GM23338 (cell line): ENCODE measurements at regions not wholly inside any gene's neighbourhood (a gene's known extent, or its start where the extent isn't known, plus 50 kb on each side); places are given as distances from the start of the nearest gene placed in this dataset.
A peak's percentile ranks its signal among the peaks of the same experiment; 100 is the strongest.

Experiments used
- ATAC-seq: fragments of 200-7000 bp; cut with Tn5 transposase; 3 replicates; pipeline ENCODE4 v1.9.1; 2020
- DNase-seq: peaks from one replicate; pipeline ENCODE4 v3.0.0-alpha.2; 2015; ENCODE audit warnings: low spot score
- H2AFZ ChIP-seq: fragments of 200-600 bp; sonication (generic); 2 replicates; pipeline ENCODE4 v1.8.0; 2016; ENCODE audit warnings: antibody characterized with exemption, mild to moderate bottlenecking, moderate library complexity
- H3F3A ChIP-seq: fragments of 200-600 bp; sonication (generic); replicated peaks from 2 replicates; pipeline ENCODE4 v1.8.0; 2017; ENCODE audit warnings: antibody characterized with exemption, mixed run types, low read depth
- H3K27ac ChIP-seq: fragments of 200-600 bp; sonication (generic); 2 replicates; pipeline ENCODE4 v1.6.1; 2016; ENCODE audit warnings: low read depth
- H3K27me3 ChIP-seq: fragments of 200-600 bp; sonication (generic); 2 replicates; pipeline ENCODE4 v1.8.0; 2016; ENCODE audit warnings: mild to moderate bottlenecking, mixed run types, moderate library complexity; ENCODE audit not compliant: insufficient read depth
- H3K36me3 ChIP-seq: fragments of 200-600 bp; sonication (generic); 2 replicates; pipeline ENCODE4 v1.8.0; 2016; ENCODE audit warnings: mild to moderate bottlenecking; ENCODE audit not compliant: insufficient read depth
- H3K4me1 ChIP-seq: fragments of 200-600 bp; sonication (generic); 2 replicates; pipeline ENCODE4 v1.8.0; 2016; ENCODE audit warnings: mild to moderate bottlenecking, moderate library complexity; ENCODE audit not compliant: insufficient read depth
- H3K4me2 ChIP-seq: fragments of 200-600 bp; sonication (generic); 2 replicates; pipeline ENCODE4 v1.7.1; 2017; ENCODE audit warnings: mixed run types
- H3K4me3 ChIP-seq: fragments of 200-600 bp; sonication (generic); 2 replicates; pipeline ENCODE4 v1.6.1; 2016; ENCODE audit warnings: mixed run types
- H3K79me2 ChIP-seq: fragments of 200-600 bp; sonication (generic); replicated peaks from 2 replicates; pipeline ENCODE4 v1.8.0; 2017; ENCODE audit warnings: mild to moderate bottlenecking; ENCODE audit not compliant: insufficient read depth
- H3K9me2 ChIP-seq: fragments of 200-600 bp; sonication (generic); 2 replicates; pipeline ENCODE4 v1.8.0; 2017; ENCODE audit not compliant: insufficient read depth
- H4K20me1 ChIP-seq: fragments of 200-600 bp; sonication (generic); replicated peaks from 2 replicates; pipeline ENCODE4 v1.8.0; 2017; ENCODE audit warnings: mild to moderate bottlenecking; ENCODE audit not compliant: insufficient read depth
- H3K27ac Mint-ChIP-seq: 2 replicates; pipeline ENCODE4 v1.8.0; 2020; ENCODE audit warnings: inconsistent platforms, mild to moderate bottlenecking, moderate library complexity, mixed read lengths
- H3K27me3 Mint-ChIP-seq: 3 replicates; pipeline ENCODE4 v1.8.0; 2022; ENCODE audit warnings: low read depth, mild to moderate bottlenecking, moderate library complexity, mixed read lengths, inconsistent platforms; ENCODE audit not compliant: insufficient read depth, poor library complexity
- H3K36me3 Mint-ChIP-seq: 3 replicates; pipeline ENCODE4 v1.8.0; 2021; ENCODE audit warnings: low read depth, mild to moderate bottlenecking, inconsistent platforms, moderate library complexity, mixed read lengths
- H3K4me1 Mint-ChIP-seq: 3 replicates; pipeline ENCODE4 v1.8.0; 2020; ENCODE audit warnings: mild to moderate bottlenecking, inconsistent platforms, mixed read lengths
- H3K4me3 Mint-ChIP-seq: 3 replicates; pipeline ENCODE4 v1.8.0; 2021; ENCODE audit warnings: moderate library complexity, mild to moderate bottlenecking, inconsistent platforms, mixed read lengths
- H3K9me3 Mint-ChIP-seq: 3 replicates; pipeline ENCODE4 v1.8.0; 2020; ENCODE audit warnings: moderate library complexity, mild to moderate bottlenecking, inconsistent platforms, mixed read lengths
- CREB1 ChIP-seq: fragments of 250-450 bp; sonication (Bioruptor Pico); IDR thresholded peaks from 2 replicates; pipeline ENCODE4 v1.5.0; 2020; ENCODE audit warnings: low read depth, mild to moderate bottlenecking, moderate library complexity
- CTCF ChIP-seq, 2 experiments: fragments of 200-600 bp in 1 of 2; sonication (generic) in 1 of 2; conservative IDR thresholded peaks; 2 replicates each; pipeline versions ENCODE4 v1.5.1 to v1.6.1; 2016 to 2017; ENCODE audit warnings: antibody characterized with exemption in 2 of 2, low read depth in 2 of 2, mild to moderate bottlenecking in 2 of 2, moderate library complexity in 1 of 2
- ETS1 ChIP-seq: IDR thresholded peaks from 2 replicates; pipeline ENCODE4 v1.6.1; 2016; ENCODE audit warnings: antibody characterized with exemption
- EZH2 ChIP-seq: fragments of 200-600 bp; sonication (generic); IDR thresholded peaks from one replicate; pipeline ENCODE4 v1.8.0; 2017; ENCODE audit warnings: antibody characterized with exemption, mild to moderate bottlenecking, low read depth; ENCODE audit not compliant: unreplicated experiment
- EZH2phosphoT487 ChIP-seq: fragments of 200-600 bp; sonication (generic); IDR thresholded peaks from one replicate; pipeline ENCODE4 v1.8.1; 2018; ENCODE audit warnings: antibody characterized with exemption; ENCODE audit not compliant: unreplicated experiment
- JUNB ChIP-seq: IDR thresholded peaks from one replicate; pipeline ENCODE4 v1.6.1; 2016; ENCODE audit warnings: antibody characterized with exemption; ENCODE audit not compliant: unreplicated experiment
- NANOG ChIP-seq: IDR thresholded peaks from 2 replicates; pipeline ENCODE4 v1.6.1; 2016; ENCODE audit warnings: antibody characterized with exemption, borderline replicate concordance
- POLR2AphosphoS5 ChIP-seq: IDR thresholded peaks from 2 replicates; pipeline ENCODE4 v1.6.1; 2016; ENCODE audit warnings: antibody characterized with exemption, low read depth
- REST ChIP-seq: IDR thresholded peaks from one replicate; pipeline ENCODE4 v1.6.1; 2018; ENCODE audit warnings: antibody characterized with exemption; ENCODE audit not compliant: unreplicated experiment
- STAT1 ChIP-seq: IDR thresholded peaks from one replicate; pipeline ENCODE4 v1.6.1; 2016; ENCODE audit warnings: antibody characterized with exemption; ENCODE audit not compliant: unreplicated experiment
- ZNF114 ChIP-seq: fragments of 250-450 bp; sonication (Bioruptor Pico); IDR thresholded peaks from 2 replicates; pipeline ENCODE4 v1.5.0; 2020; ENCODE audit warnings: mild to moderate bottlenecking, moderate library complexity
- ZNF331 ChIP-seq: fragments of 250-450 bp; sonication (Bioruptor Pico); IDR thresholded peaks from 2 replicates; pipeline ENCODE4 v1.5.0; 2020; ENCODE audit warnings: low read depth, mild to moderate bottlenecking, moderate library complexity
- ZNF462 ChIP-seq: fragments of 250-450 bp; sonication (Bioruptor Pico); IDR thresholded peaks from 2 replicates; pipeline ENCODE4 v1.5.0; 2020; ENCODE audit warnings: mild to moderate bottlenecking, moderate library complexity

- 0 out of 2 replicates have a peak, but pooled peaks cover 4% of the 10 kb centered on the region for H3K9me2 ChIP-seq
- H3K27ac Mint-ChIP-seq: peak overlapping the region; percentile 64
- H3K4me3 ChIP-seq: no peak overlapping the region
- H2AFZ ChIP-seq: peak overlapping the region; percentile 93
- no peaks in the 10 kb centered on the region for H3K79me2 ChIP-seq
- H3K9me3 Mint-ChIP-seq: no peaks in the 10 kb centered on the region
- ATAC-seq: peak; percentile 74
- no peak overlapping the region for H3K27ac ChIP-seq
- TF ChIP-seq STAT1 (no peak), POLR2AphosphoS5 (no peak), ZNF114 (CRISPR knock-in tag) (no peak), JUNB (no peak), EZH2 (no peak), ETS1 (no peak), NANOG (no peak), ZNF462 (CRISPR knock-in tag) (no peak), REST (no peak), EZH2phosphoT487 (no peak), ZNF331 (CRISPR knock-in tag) (no peak), CREB1 (no peak), CTCF (conservative IDR thresholded peaks at IDR 0.05; ENCODE audit: low read depth in 2 of 2) (no peak)
- H3K4me3 Mint-ChIP-seq: no peak overlapping the region
- peak; percentile 70 for DNase-seq
- peaks cover 12% of the 10 kb centered on the region for H3K4me1 ChIP-seq
- H3K4me2 ChIP-seq: peak overlapping the region; percentile 17; the same call in 1 of the 2 replicates
- peaks cover 11% of the 10 kb centered on the region for H3K27me3 Mint-ChIP-seq
- H4K20me1 ChIP-seq: no peaks in the 10 kb centered on the region
- no peaks in the 10 kb centered on the region for H3F3A ChIP-seq
- peaks cover 34% of the 10 kb centered on the region for H3K4me1 Mint-ChIP-seq
- no peaks in the 10 kb centered on the region for H3K36me3 Mint-ChIP-seq
- no peaks in the 10 kb centered on the region for H3K36me3 ChIP-seq
- H3K27me3 ChIP-seq: no peaks in the 10 kb centered on the region
These were observed 480.5 kb downstream of the VRK1 start for GRCh38 chr14:97277711-97278110.
